ENCODE measurements at regions not wholly inside any gene's neighbourhood (a gene's known extent, or its start where the extent isn't known, plus 50 kb on each side); places are given as distances from the start of the nearest gene placed in this dataset.

- Mint-ChIP-seq H3K27ac (no peak overlapping the region), H3K27me3 (ENCODE audit: low read depth) (no peaks in the 10 kb centered on the region), H3K36me3 (no peaks in the 10 kb centered on the region), H3K4me3 (no peak overlapping the region), H3K9me3 (no peaks in the 10 kb centered on the region), H3K4me1 (peaks cover 12% of the 10 kb centered on the region)
- CTCF ChIA-PET = interaction anchor here (8.8 kb wide), 1 partner anchor 112 kb away, joined by 382 read pairs; no protein-coding TSS in a partner anchor
- POLR2A ChIA-PET = no interaction called here
- no peak for ATAC-seq
- DNase-seq (ENCODE audit: low spot score) = no peak
- TF ChIP-seq PRRX2 (CRISPR knock-in tag; IDR thresholded peaks at IDR 0.05) (no peak), HMGXB4 (CRISPR knock-in tag; IDR thresholded peaks at IDR 0.05) (no peak), RORB (CRISPR knock-in tag; IDR thresholded peaks at IDR 0.05) (no peak), GTF2I (CRISPR knock-in tag; conservative IDR thresholded peaks at IDR 0.05) (no peak), NR3C1 (CRISPR knock-in tag; conservative IDR thresholded peaks at IDR 0.05; ENCODE audit: low read depth) (no peak)
These were observed 64.2 kb upstream of the SMYD2 start for GRCh38 chr1:214216779-214217178.

GRCh38 chr1:214219902-214220301 lies 61.1 kb upstream of the SMYD2 start:
- ChIA-PET CTCF (interaction anchor here (1.6 kb wide), 1 partner anchor 112 kb away, joined by 9 read pairs; no protein-coding TSS in a partner anchor), POLR2A (no interaction called here)
- TF ChIP-seq ZNF138 (CRISPR knock-in tag; conservative IDR thresholded peaks at IDR 0.05) = no peak
- TF ChIP-seq CDX4 (CRISPR knock-in tag; IDR thresholded peaks at IDR 0.05; ENCODE audit: borderline replicate concordance) = no peak
- TF ChIP-seq ZNF396 (CRISPR knock-in tag; IDR thresholded peaks at IDR 0.05; ENCODE audit: borderline replicate concordance) = no peak
- no peak for TF ChIP-seq ZNF121 (CRISPR knock-in tag; IDR thresholded peaks at IDR 0.05)
- TF ChIP-seq NR2C2 (CRISPR knock-in tag; IDR thresholded peaks at IDR 0.05) = no peak
- no peak for TF ChIP-seq ATF6 (CRISPR knock-in tag; IDR thresholded peaks at IDR 0.05)
- no peak for TF ChIP-seq HMGA2 (CRISPR knock-in tag; IDR thresholded peaks at IDR 0.05)
- no peak for TF ChIP-seq CREB1 (CRISPR knock-in tag; IDR thresholded peaks at IDR 0.05)
- no peak for TF ChIP-seq PRDM15 (CRISPR knock-in tag; IDR thresholded peaks at IDR 0.05)
- TF ChIP-seq USF1 (CRISPR knock-in tag; IDR thresholded peaks at IDR 0.05) = no peak
- TF ChIP-seq NR3C1 (CRISPR knock-in tag; conservative IDR thresholded peaks at IDR 0.05; ENCODE audit: low read depth) = no peak
- TF ChIP-seq ZNF425 (CRISPR knock-in tag; conservative IDR thresholded peaks at IDR 0.05) = no peak
- TF ChIP-seq ZSCAN18 (CRISPR knock-in tag; IDR thresholded peaks at IDR 0.05) = no peak
- TF ChIP-seq PRRX2 (CRISPR knock-in tag; IDR thresholded peaks at IDR 0.05) = no peak
- DNase-seq (ENCODE audit: low spot score) = no peak
- peaks cover 15% of the 10 kb centered on the region for H3K4me1 Mint-ChIP-seq
- no peaks in the 10 kb centered on the region for H3K9me3 Mint-ChIP-seq
- H3K36me3 Mint-ChIP-seq = no peaks in the 10 kb centered on the region
- H3K4me3 Mint-ChIP-seq = no peak overlapping the region
- ATAC-seq = no peak
- no peak overlapping the region for H3K27ac Mint-ChIP-seq
- H3K27me3 Mint-ChIP-seq (ENCODE audit: low read depth) = peaks cover 13% of the 10 kb centered on the region

All from WTC11 (cell line).